ENCODE measurements at regions not wholly inside any gene's neighbourhood (a gene's known extent, or its start where the extent isn't known, plus 50 kb on each side); places are given as distances from the start of the nearest gene placed in this dataset.

GRCh38 chr13:92972751-92973150 lies 253.9 kb upstream of the GPC6 start:
- no peak overlapping the region for H3K27ac ChIP-seq (ENCODE audit: extremely low read length, insufficient read depth, low read length)
- in situ Hi-C loops (cut with HindIII; ENCODE audit: extremely low pct_ligation_motif_present, low pct_unique_long_range_greater_than_20kb): loop anchor here (25.0 kb wide), 1 partner anchor 1390 kb away; no protein-coding TSS in a partner anchor
- POLR2A ChIA-PET: no interaction called here
- no peak overlapping the region for H3K4me3 ChIP-seq (replicated peaks in 1 of 3; ENCODE audit: insufficient read depth in 1 of 3, low read depth in 2 of 3, low read length in 3 of 3)
- no peak overlapping the region for H3K4me2 ChIP-seq (ENCODE audit: low read depth, low read length)
- H3K79me2 ChIP-seq (ENCODE audit: insufficient read depth, low read length): no peaks in the 10 kb centered on the region
- intact Hi-C loops (cut with micrococcal nuclease; ENCODE audit: unreplicated experiment): no loop called here
- no TSS peak for BruUV-seq (replicated peaks)
- H3K36me3 ChIP-seq (replicated peaks in 1 of 2; ENCODE audit: control insufficient read depth in 1 of 2, insufficient read depth in 2 of 2, low read length in 2 of 2): no peaks in the 10 kb centered on the region
- H3K9me3 ChIP-seq (ENCODE audit: low read length): no peaks in the 10 kb centered on the region
- no peak overlapping the region for H2AFZ ChIP-seq (ENCODE audit: low read length)
- no peaks in the 10 kb centered on the region for H3K27me3 ChIP-seq (ENCODE audit: control insufficient read depth in 1 of 2, insufficient read depth in 2 of 2, low read length in 2 of 2)
- H4K20me1 ChIP-seq (ENCODE audit: insufficient read depth, low read length): no peaks in the 10 kb centered on the region
- no peaks in the 10 kb centered on the region for H3K4me1 ChIP-seq (ENCODE audit: insufficient read depth, low read length)
- ATAC-seq (no peak), DNase-seq (ENCODE audit: low spot score) (no peak), FAIRE-seq (no peak)
- WGBS (ENCODE audit: low lambda C conversion rate): 21% methylated on average over 3 of the region's 3 CpGs
- H3K9ac ChIP-seq (ENCODE audit: insufficient read depth, low read depth, low read length): no peak overlapping the region
- CTCF ChIA-PET (ENCODE audit: low intra/inter-chr PET ratio, low total read pairs): no interaction called here
- TF ChIP-seq GTF3A (CRISPR knock-in tag; conservative IDR thresholded peaks at IDR 0.05): no peak

DNA sequence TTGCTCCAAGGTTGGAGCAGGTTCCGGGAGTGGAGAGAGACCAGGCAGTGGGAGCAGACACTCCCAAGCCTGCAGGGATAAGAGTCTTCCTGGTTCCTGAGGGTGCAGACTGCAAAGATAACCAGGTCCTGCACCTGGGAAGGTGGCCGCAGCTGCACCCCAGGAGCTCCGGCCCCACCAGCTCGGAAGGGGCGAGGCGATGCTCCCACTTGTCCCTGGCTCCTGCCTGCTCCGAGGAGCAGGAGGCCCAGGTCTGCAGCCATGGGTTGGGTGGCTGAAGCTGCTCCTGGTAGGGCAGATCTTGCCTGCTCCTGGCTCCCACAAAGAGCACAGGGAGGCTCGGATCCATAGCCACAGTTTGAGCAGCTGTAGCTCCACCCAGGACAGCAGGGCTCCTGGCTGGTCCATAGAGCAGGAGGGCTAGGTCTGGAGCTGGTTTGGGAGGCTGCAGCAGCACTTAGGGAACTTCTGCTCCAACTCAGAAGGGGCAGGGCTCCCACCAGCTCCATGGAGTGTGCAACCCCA lies 251.6 kb upstream of the GPC6 start:
- H3K36me3 ChIP-seq (replicated peaks in 1 of 2; ENCODE audit: control insufficient read depth in 1 of 2, insufficient read depth in 2 of 2, low read length in 2 of 2): no peaks in the 10 kb centered on the region
- H3K4me2 ChIP-seq (ENCODE audit: low read depth, low read length): no peak overlapping the region
- H3K79me2 ChIP-seq (ENCODE audit: insufficient read depth, low read length): no peaks in the 10 kb centered on the region
- DNase-seq (ENCODE audit: low spot score) (no peak), FAIRE-seq (no peak), ATAC-seq (no peak)
- H3K27ac ChIP-seq (ENCODE audit: extremely low read length, insufficient read depth, low read length): no peak overlapping the region
- no peak for TF ChIP-seq ZNF691 (CRISPR knock-in tag; IDR thresholded peaks at IDR 0.05; ENCODE audit: borderline replicate concordance, low read depth)
- TF ChIP-seq, protein P1, sequence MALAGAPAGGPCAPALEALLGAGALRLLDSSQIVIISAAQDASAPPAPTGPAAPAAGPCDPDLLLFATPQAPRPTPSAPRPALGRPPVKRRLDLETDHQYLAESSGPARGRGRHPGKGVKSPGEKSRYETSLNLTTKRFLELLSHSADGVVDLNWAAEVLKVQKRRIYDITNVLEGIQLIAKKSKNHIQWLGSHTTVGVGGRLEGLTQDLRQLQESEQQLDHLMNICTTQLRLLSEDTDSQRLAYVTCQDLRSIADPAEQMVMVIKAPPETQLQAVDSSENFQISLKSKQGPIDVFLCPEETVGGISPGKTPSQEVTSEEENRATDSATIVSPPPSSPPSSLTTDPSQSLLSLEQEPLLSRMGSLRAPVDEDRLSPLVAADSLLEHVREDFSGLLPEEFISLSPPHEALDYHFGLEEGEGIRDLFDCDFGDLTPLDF (CRISPR knock-in tag; IDR thresholded peaks at IDR 0.05): no peak
- TF ChIP-seq, protein P2, sequence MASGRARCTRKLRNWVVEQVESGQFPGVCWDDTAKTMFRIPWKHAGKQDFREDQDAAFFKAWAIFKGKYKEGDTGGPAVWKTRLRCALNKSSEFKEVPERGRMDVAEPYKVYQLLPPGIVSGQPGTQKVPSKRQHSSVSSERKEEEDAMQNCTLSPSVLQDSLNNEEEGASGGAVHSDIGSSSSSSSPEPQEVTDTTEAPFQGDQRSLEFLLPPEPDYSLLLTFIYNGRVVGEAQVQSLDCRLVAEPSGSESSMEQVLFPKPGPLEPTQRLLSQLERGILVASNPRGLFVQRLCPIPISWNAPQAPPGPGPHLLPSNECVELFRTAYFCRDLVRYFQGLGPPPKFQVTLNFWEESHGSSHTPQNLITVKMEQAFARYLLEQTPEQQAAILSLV (CRISPR knock-in tag; IDR thresholded peaks at IDR 0.05; ENCODE audit: borderline replicate concordance): no peak
- no peak overlapping the region for H3K9ac ChIP-seq (ENCODE audit: insufficient read depth, low read depth, low read length)
- 66% methylated on average over 7 of the region's 8 CpGs for WGBS (ENCODE audit: low lambda C conversion rate)
- no peaks in the 10 kb centered on the region for H4K20me1 ChIP-seq (ENCODE audit: insufficient read depth, low read length)
- intact Hi-C loops (cut with micrococcal nuclease; ENCODE audit: unreplicated experiment): no loop called here
- no TSS peak for BruUV-seq (replicated peaks)
- H3K9me3 ChIP-seq (ENCODE audit: low read length): no peaks in the 10 kb centered on the region
- in situ Hi-C loops (cut with HindIII; ENCODE audit: extremely low pct_ligation_motif_present, low pct_unique_long_range_greater_than_20kb): loop anchor here (25.0 kb wide), 1 partner anchor 1387 kb away; no protein-coding TSS in a partner anchor
- no peaks in the 10 kb centered on the region for H3K27me3 ChIP-seq (ENCODE audit: control insufficient read depth in 1 of 2, insufficient read depth in 2 of 2, low read length in 2 of 2)
- H3K4me1 ChIP-seq (ENCODE audit: insufficient read depth, low read length): no peaks in the 10 kb centered on the region
- ChIA-PET POLR2A (no interaction called here), CTCF (ENCODE audit: low intra/inter-chr PET ratio, low total read pairs) (no interaction called here)
- no peak overlapping the region for H2AFZ ChIP-seq (ENCODE audit: low read length)
- no peak overlapping the region for H3K4me3 ChIP-seq (replicated peaks in 1 of 3; ENCODE audit: insufficient read depth in 1 of 3, low read depth in 2 of 3, low read length in 3 of 3)

Data from HepG2 (cell line).